IMR-90 (cell line): ENCODE measurements at regions not wholly inside any gene's neighbourhood (a gene's known extent, or its start where the extent isn't known, plus 50 kb on each side); places are given as distances from the start of the nearest gene placed in this dataset.
A peak's percentile ranks its signal among the peaks of the same experiment; 100 is the strongest.

Source experiments
- ATAC-seq: fragments of 200-7000 bp; cut with Tn5 transposase; 2 replicates; pipeline ENCODE4 v1.9.1; 2020; ENCODE audit warnings: low read depth, mild to moderate bottlenecking, moderate library complexity
- BruUV-seq: library from RNA; stranded (reverse); fragments of 400-500 nt; replicated peaks from 2 replicates; lab custom pipeline; 2021; lab: Mats Ljungman, UMichigan
- CTCF ChIA-PET: fragments of 300-600 bp; formaldehyde crosslinking; extraction: SDS; loops from one replicate; lab custom pipeline; 2021; ENCODE audit warnings: antibody characterized with exemption; lab: Yijun Ruan, JAX
- POLR2A ChIA-PET: fragments of 300-600 bp; sonication (Branson Sonifier 250); formaldehyde crosslinking; loops from one replicate; lab custom pipeline; 2022; ENCODE audit warnings: antibody characterized with exemption; ENCODE audit not compliant: unreplicated experiment; lab: Charles Lee
- DNase-seq: peaks from one replicate; pipeline ENCODE4 v3.0.0; 2013
- H2AFZ ChIP-seq: replicated peaks from 2 replicates; pipeline ENCODE3; 2013; ENCODE audit warnings: low read length, mild to moderate bottlenecking; ENCODE audit not compliant: poor library complexity
- H2AK5ac ChIP-seq: 2 replicates; pipeline ENCODE4 v1.6.1; 2013; ENCODE audit warnings: low read depth, low read length, inconsistent platforms
- H2AK9ac ChIP-seq: replicated peaks from 2 replicates; pipeline ENCODE3; 2013; ENCODE audit warnings: mild to moderate bottlenecking, low read depth, low read length, moderate library complexity; ENCODE audit not compliant: poor library complexity
- H2BK120ac ChIP-seq: 2 replicates; pipeline ENCODE4 v1.6.1; 2013; ENCODE audit warnings: low read depth, low read length, inconsistent platforms
- H2BK15ac ChIP-seq: 3 replicates; pipeline ENCODE4 v1.6.1; 2013; ENCODE audit warnings: low read depth, low read length, inconsistent platforms
- H2BK20ac ChIP-seq: 2 replicates; pipeline ENCODE4 v1.6.1; 2013; ENCODE audit warnings: low read depth, mild to moderate bottlenecking, inconsistent platforms, low read length, moderate library complexity
- H2BK5ac ChIP-seq: 2 replicates; pipeline ENCODE4 v1.6.1; 2013; ENCODE audit warnings: mild to moderate bottlenecking, low read depth, low read length, inconsistent platforms; ENCODE audit not compliant: poor library complexity, severe bottlenecking
- H3K14ac ChIP-seq: replicated peaks from 2 replicates; pipeline ENCODE4 v1.6.1; 2013; ENCODE audit warnings: low read depth, low read length, inconsistent platforms
- H3K18ac ChIP-seq: 2 replicates; pipeline ENCODE4 v1.6.1; 2013; ENCODE audit warnings: low read depth, low read length, control low read depth
- H3K23ac ChIP-seq: 2 replicates; pipeline ENCODE4 v1.6.1; 2013; ENCODE audit warnings: low read depth, low read length, inconsistent platforms
- H3K27ac ChIP-seq: 2 replicates; pipeline ENCODE4 v1.5.1; 2013; ENCODE audit warnings: mild to moderate bottlenecking, control low read depth, low read length; ENCODE audit not compliant: insufficient read depth
- H3K27me3 ChIP-seq: 2 replicates; pipeline ENCODE4 v1.6.1; 2013; ENCODE audit warnings: low read length; ENCODE audit not compliant: control insufficient read depth, insufficient read depth
- H3K36me3 ChIP-seq: 2 replicates; pipeline ENCODE4 v1.6.1; 2013; ENCODE audit warnings: low read length, mixed read lengths; ENCODE audit not compliant: control insufficient read depth, insufficient read depth
- H3K4ac ChIP-seq: 2 replicates; pipeline ENCODE4 v1.6.1; 2013; ENCODE audit warnings: low read depth, low read length, inconsistent platforms
- H3K4me1 ChIP-seq: 2 replicates; pipeline ENCODE4 v1.6.1; 2013; ENCODE audit warnings: low read length, mixed read lengths; ENCODE audit not compliant: control insufficient read depth, insufficient read depth
- H3K4me2 ChIP-seq: 2 replicates; pipeline ENCODE4 v1.6.1; 2013; ENCODE audit warnings: low read depth, mild to moderate bottlenecking, control low read depth, low read length, moderate library complexity
- H3K4me3 ChIP-seq: 2 replicates; pipeline ENCODE4 v1.5.1; 2013; ENCODE audit warnings: low read depth, mild to moderate bottlenecking, control low read depth, low read length, moderate library complexity; ENCODE audit not compliant: insufficient read depth
- H3K56ac ChIP-seq: 2 replicates; pipeline ENCODE4 v1.6.1; 2013; ENCODE audit warnings: low read length, inconsistent platforms; ENCODE audit not compliant: insufficient read depth; ENCODE audit errors: extremely low read depth
- H3K79me1 ChIP-seq, 2 experiments: 2 replicates each; pipeline ENCODE4 v1.6.1; 2013; ENCODE audit warnings: low read length in 2 of 2, inconsistent platforms in 1 of 2, low read depth in 1 of 2
- H3K9ac ChIP-seq: 2 replicates; pipeline ENCODE4 v1.6.1; 2013; ENCODE audit warnings: low read depth, low read length, control low read depth
- H3K9me1 ChIP-seq: 2 replicates; pipeline ENCODE4 v1.6.1; 2013; ENCODE audit warnings: low read length, inconsistent platforms; ENCODE audit not compliant: insufficient read depth
- H3K9me3 ChIP-seq: 2 replicates; pipeline ENCODE4 v1.6.1; 2013; ENCODE audit warnings: low read length; ENCODE audit not compliant: control insufficient read depth, insufficient read depth
- H4K20me1 ChIP-seq: 2 replicates; pipeline ENCODE4 v1.6.1; 2013; ENCODE audit warnings: low read length, inconsistent platforms; ENCODE audit not compliant: insufficient read depth
- H4K5ac ChIP-seq: 2 replicates; pipeline ENCODE4 v1.6.1; 2013; ENCODE audit warnings: mild to moderate bottlenecking, low read depth, low read length, control low read depth
- H4K8ac ChIP-seq, 2 experiments: 2 replicates each; pipeline ENCODE4 v1.6.1; 2013; ENCODE audit warnings: low read depth in 2 of 2, low read length in 2 of 2, control low read depth in 1 of 2, inconsistent platforms in 1 of 2
- H4K91ac ChIP-seq: 2 replicates; pipeline ENCODE4 v1.6.1; 2013; ENCODE audit warnings: low read depth, low read length, inconsistent platforms; ENCODE audit not compliant: insufficient read depth
- BHLHE40 ChIP-seq: fragments of 150-350 bp; IDR thresholded peaks from 2 replicates; pipeline ENCODE4 v1.6.1; 2016; ENCODE audit warnings: mild to moderate bottlenecking, low read depth, low read length
- CEBPB ChIP-seq: IDR thresholded peaks from 2 replicates; pipeline ENCODE4 v1.6.1; 2012; ENCODE audit warnings: low read depth, low read length, improper control_type of control experiment
- CHD1 ChIP-seq: IDR thresholded peaks from 2 replicates; pipeline ENCODE4 v1.6.1; 2012; ENCODE audit warnings: low read depth, low read length, improper control_type of control experiment
- CTCF ChIP-seq: conservative IDR thresholded peaks from 2 replicates; pipeline ENCODE4 v1.5.1; 2012; ENCODE audit warnings: mild to moderate bottlenecking, low read depth, low read length, improper control_type of control experiment
- ELK1 ChIP-seq: fragments of 150-350 bp; IDR thresholded peaks from 2 replicates; pipeline ENCODE4 v1.6.1; 2016; ENCODE audit warnings: low read depth, mild to moderate bottlenecking, low read length, moderate library complexity, borderline replicate concordance
- FOS ChIP-seq: fragments of 150-350 bp; IDR thresholded peaks from 2 replicates; pipeline ENCODE4 v1.6.1; 2016; ENCODE audit warnings: low read depth, low read length
- MAFK ChIP-seq: IDR thresholded peaks from 2 replicates; pipeline ENCODE4 v1.6.1; 2012; ENCODE audit warnings: low read depth, low read length, improper control_type of control experiment
- MAZ ChIP-seq: IDR thresholded peaks from 2 replicates; pipeline ENCODE4 v1.6.1; 2012; ENCODE audit warnings: low read depth, mild to moderate bottlenecking, low read length, improper control_type of control experiment, moderate library complexity, borderline replicate concordance
- MXI1 ChIP-seq: IDR thresholded peaks from 2 replicates; pipeline ENCODE4 v1.6.1; 2012; ENCODE audit warnings: low read depth, mild to moderate bottlenecking, low read length, moderate library complexity, borderline replicate concordance
- NFE2L2 ChIP-seq: fragments of 150-350 bp; IDR thresholded peaks from 2 replicates; pipeline ENCODE4 v1.6.1; 2016; ENCODE audit warnings: low read depth, mild to moderate bottlenecking, low read length
- POLR2A ChIP-seq: IDR thresholded peaks from 2 replicates; pipeline ENCODE4 v1.6.1; 2012; ENCODE audit warnings: mild to moderate bottlenecking, low read depth, low read length
- RAD21 ChIP-seq: IDR thresholded peaks from 2 replicates; pipeline ENCODE4 v1.6.1; 2012; ENCODE audit warnings: low read length, improper control_type of control experiment
- RCOR1 ChIP-seq: IDR thresholded peaks from 2 replicates; pipeline ENCODE4 v1.6.1; 2012; ENCODE audit warnings: mild to moderate bottlenecking, low read length, improper control_type of control experiment; ENCODE audit not compliant: insufficient replicate concordance
- RFX5 ChIP-seq: IDR thresholded peaks from 2 replicates; pipeline ENCODE4 v1.8.0; 2012; ENCODE audit warnings: low read depth, mild to moderate bottlenecking, low read length, moderate library complexity
- SMC3 ChIP-seq: fragments of 150-350 bp; IDR thresholded peaks from 2 replicates; pipeline ENCODE4 v1.6.1; 2016; ENCODE audit warnings: low read depth, mild to moderate bottlenecking, antibody characterized with exemption, low read length, moderate library complexity
- USF2 ChIP-seq: fragments of 150-350 bp; IDR thresholded peaks from 2 replicates; pipeline ENCODE4 v1.6.1; 2017; ENCODE audit warnings: mild to moderate bottlenecking, antibody characterized with exemption, low read length, low read depth
- WGBS, 2 experiments: methylation state at CpG; one replicate each; pipeline versions ENCODE4 v1.1.5 to v1.1.7; 2013; ENCODE audit warnings: missing lambda C conversion rate in 2 of 2; ENCODE audit not compliant: insufficient read length in 1 of 2; ENCODE audit errors: extremely low coverage in 2 of 2; 5-methylcytosine and 5-hydroxymethylcytosine counted together
- dilution Hi-C: fragments of 300-500 bp; cut with HindIII; formaldehyde crosslinking; loops from one replicate; pipeline ENCODE4 v1.14.3; 2018; ENCODE audit warnings: low sequenced_read_pairs; ENCODE audit not compliant: unreplicated experiment
- in situ Hi-C: fragments of 300-500 bp; cut with MboI; formaldehyde crosslinking; loops from 3 replicates; pipeline ENCODE4 v1.14.3; 2019; ENCODE audit warnings: low sequenced_read_pairs, inconsistent platforms, mixed read lengths
- intact Hi-C: fragments of 100-400 bp; cut with micrococcal nuclease; formaldehyde crosslinking; loops from 2 replicates; pipeline ENCODE4 v1.10.0; 2022

- no peaks in the 10 kb centered on the region for H3K9me3 ChIP-seq
- H3K9ac ChIP-seq, result no peak overlapping the region
- no peak for DNase-seq
- dilution Hi-C loops (no loop called here), in situ Hi-C loops (no loop called here), intact Hi-C loops (no loop called here)
- no peak overlapping the region for H3K4me3 ChIP-seq
- no peaks in the 10 kb centered on the region for H3K36me3 ChIP-seq
- no CpG with 5 or more reads among the region's 2 CpGs for WGBS, 2 experiments
- no peak for TF ChIP-seq ELK1
- no peak for TF ChIP-seq USF2
- TF ChIP-seq RFX5, result no peak
- TF ChIP-seq CTCF, result no peak
- no peak for TF ChIP-seq RAD21
- TF ChIP-seq SMC3, result no peak
- no peak for TF ChIP-seq CHD1
- TF ChIP-seq CEBPB, result no peak
- no peak for TF ChIP-seq MXI1
- no peak for TF ChIP-seq RCOR1
- TF ChIP-seq FOS, result no peak
- TF ChIP-seq MAFK, result no peak
- no peak for TF ChIP-seq MAZ
- TF ChIP-seq BHLHE40, result no peak
- no peak for TF ChIP-seq NFE2L2
- no peak for TF ChIP-seq POLR2A
- ATAC-seq, result no peak
- POLR2A ChIA-PET, result no interaction called here
- CTCF ChIA-PET, result no interaction called here
- H3K14ac ChIP-seq, result no peak overlapping the region
- no TSS peak for BruUV-seq
- H4K20me1 ChIP-seq, result no peaks in the 10 kb centered on the region
- H4K8ac ChIP-seq, result no peak overlapping the region
- H3K4ac ChIP-seq, result no peak overlapping the region
- peak overlapping the region; percentile 38; the same call in 1 of the 2 replicates for H2AK5ac ChIP-seq
- H3K4me2 ChIP-seq, result no peak overlapping the region
- peaks cover 5% of the 10 kb centered on the region for H3K4me1 ChIP-seq
- H3K56ac ChIP-seq, result no peak overlapping the region
- H2BK15ac ChIP-seq, result no peak overlapping the region
- no peak overlapping the region for H2BK5ac ChIP-seq
- no peak overlapping the region for H3K18ac ChIP-seq
- 0 out of 2 replicates have a peak overlapping the region, but pooled peaks have one; percentile 5 for H4K91ac ChIP-seq
- no peak overlapping the region for H3K27ac ChIP-seq
- no peaks in the 10 kb centered on the region for H3K79me1 ChIP-seq
- H2BK120ac ChIP-seq, result 0 out of 2 replicates have a peak overlapping the region, but pooled peaks have one; percentile 7
- no peaks in the 10 kb centered on the region; the same call in 1 of the 2 replicates for H3K9me1 ChIP-seq
- H2AFZ ChIP-seq, result no peak overlapping the region
- no peak overlapping the region for H2BK20ac ChIP-seq
- H3K23ac ChIP-seq, result no peak overlapping the region
- H4K5ac ChIP-seq, result no peak overlapping the region
- H2AK9ac ChIP-seq, result no peak overlapping the region
- no peaks in the 10 kb centered on the region for H3K27me3 ChIP-seq
Measured at GRCh38 chr11:111066846-111067245, 178.7 kb upstream of the POU2AF2 start.
